Uterus (tissue), 2 donors: ENCODE measurements at regions not wholly inside any gene's neighbourhood (a gene's known extent, or its start where the extent isn't known, plus 50 kb on each side); places are given as distances from the start of the nearest gene placed in this dataset.

Source experiments
- CTCF ChIP-seq, 4 experiments: fragments of 200-600 bp in 2 of 4; fragments of 450-650 bp in 2 of 4; sonication (generic) in 2 of 4; IDR thresholded peaks; one replicate each; pipeline ENCODE4 v1.5.1; 2016 to 2019; ENCODE audit warnings: antibody characterized with exemption in 4 of 4, mild to moderate bottlenecking in 2 of 4, moderate library complexity in 1 of 4
- POLR2A ChIP-seq, 2 donors: fragments of 450-650 bp; IDR thresholded peaks; one replicate each; pipeline ENCODE4 v1.6.1; 2016; ENCODE audit warnings: antibody characterized with exemption in 2 of 2, mild to moderate bottlenecking in 1 of 2, moderate library complexity in 1 of 2

GRCh38 chr14:40758076-40758475 lies 848.6 kb upstream of the LRFN5 start:
- TF ChIP-seq CTCF (IDR thresholded peaks at IDR 0.05) (no peak), POLR2A (IDR thresholded peaks at IDR 0.05) (no peak)
